ENCODE measurements at regions not wholly inside any gene's neighbourhood (a gene's known extent, or its start where the extent isn't known, plus 50 kb on each side); places are given as distances from the start of the nearest gene placed in this dataset.

DNA sequence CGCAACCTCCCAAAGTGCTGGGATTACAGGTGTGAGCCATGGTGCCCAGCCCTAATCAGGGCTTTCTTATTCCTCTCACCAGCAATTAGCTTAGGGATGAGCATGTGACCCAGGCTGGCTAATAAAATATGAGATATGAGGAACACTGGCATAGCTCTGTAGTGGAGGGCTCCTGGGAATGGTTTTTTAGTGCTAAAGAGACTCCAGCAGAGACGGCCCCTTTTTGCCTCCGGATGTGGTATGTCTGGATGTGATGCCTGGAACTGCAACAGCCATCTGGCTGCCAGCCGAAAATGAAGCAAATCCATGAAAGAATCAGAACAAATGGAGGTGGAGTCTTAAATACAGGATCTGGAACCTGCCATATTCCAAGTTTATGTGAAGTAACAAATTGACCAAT is 69.1 kb upstream of the MAGI1 start:
- intact Hi-C loops (cut with micrococcal nuclease), result no loop called here
- CTCF ChIA-PET (ENCODE audit: low intra/inter-chr PET ratio), result no interaction called here
- no peak overlapping the region for H3K4me3 ChIP-seq
- TF ChIP-seq HMBOX1 (IDR thresholded peaks at IDR 0.05), result no peak
- TF ChIP-seq ZNF311 (CRISPR knock-in tag; IDR thresholded peaks at IDR 0.05), result no peak
- TF ChIP-seq, protein P1, sequence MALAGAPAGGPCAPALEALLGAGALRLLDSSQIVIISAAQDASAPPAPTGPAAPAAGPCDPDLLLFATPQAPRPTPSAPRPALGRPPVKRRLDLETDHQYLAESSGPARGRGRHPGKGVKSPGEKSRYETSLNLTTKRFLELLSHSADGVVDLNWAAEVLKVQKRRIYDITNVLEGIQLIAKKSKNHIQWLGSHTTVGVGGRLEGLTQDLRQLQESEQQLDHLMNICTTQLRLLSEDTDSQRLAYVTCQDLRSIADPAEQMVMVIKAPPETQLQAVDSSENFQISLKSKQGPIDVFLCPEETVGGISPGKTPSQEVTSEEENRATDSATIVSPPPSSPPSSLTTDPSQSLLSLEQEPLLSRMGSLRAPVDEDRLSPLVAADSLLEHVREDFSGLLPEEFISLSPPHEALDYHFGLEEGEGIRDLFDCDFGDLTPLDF (CRISPR knock-in tag; IDR thresholded peaks at IDR 0.05), result no peak
- TF ChIP-seq, protein P2, sequence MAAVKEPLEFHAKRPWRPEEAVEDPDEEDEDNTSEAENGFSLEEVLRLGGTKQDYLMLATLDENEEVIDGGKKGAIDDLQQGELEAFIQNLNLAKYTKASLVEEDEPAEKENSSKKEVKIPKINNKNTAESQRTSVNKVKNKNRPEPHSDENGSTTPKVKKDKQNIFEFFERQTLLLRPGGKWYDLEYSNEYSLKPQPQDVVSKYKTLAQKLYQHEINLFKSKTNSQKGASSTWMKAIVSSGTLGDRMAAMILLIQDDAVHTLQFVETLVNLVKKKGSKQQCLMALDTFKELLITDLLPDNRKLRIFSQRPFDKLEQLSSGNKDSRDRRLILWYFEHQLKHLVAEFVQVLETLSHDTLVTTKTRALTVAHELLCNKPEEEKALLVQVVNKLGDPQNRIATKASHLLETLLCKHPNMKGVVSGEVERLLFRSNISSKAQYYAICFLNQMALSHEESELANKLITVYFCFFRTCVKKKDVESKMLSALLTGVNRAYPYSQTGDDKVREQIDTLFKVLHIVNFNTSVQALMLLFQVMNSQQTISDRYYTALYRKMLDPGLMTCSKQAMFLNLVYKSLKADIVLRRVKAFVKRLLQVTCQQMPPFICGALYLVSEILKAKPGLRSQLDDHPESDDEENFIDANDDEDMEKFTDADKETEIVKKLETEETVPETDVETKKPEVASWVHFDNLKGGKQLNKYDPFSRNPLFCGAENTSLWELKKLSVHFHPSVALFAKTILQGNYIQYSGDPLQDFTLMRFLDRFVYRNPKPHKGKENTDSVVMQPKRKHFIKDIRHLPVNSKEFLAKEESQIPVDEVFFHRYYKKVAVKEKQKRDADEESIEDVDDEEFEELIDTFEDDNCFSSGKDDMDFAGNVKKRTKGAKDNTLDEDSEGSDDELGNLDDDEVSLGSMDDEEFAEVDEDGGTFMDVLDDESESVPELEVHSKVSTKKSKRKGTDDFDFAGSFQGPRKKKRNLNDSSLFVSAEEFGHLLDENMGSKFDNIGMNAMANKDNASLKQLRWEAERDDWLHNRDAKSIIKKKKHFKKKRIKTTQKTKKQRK (IDR thresholded peaks at IDR 0.05; ENCODE audit: borderline replicate concordance, low read depth, low read length), result no peak
- TF ChIP-seq ZNF175 (CRISPR knock-in tag; IDR thresholded peaks at IDR 0.05; ENCODE audit: low read depth), result no peak
- TF ChIP-seq TAF15 (IDR thresholded peaks at IDR 0.05; ENCODE audit: low read depth, low read length), result no peak
- TF ChIP-seq HLTF (IDR thresholded peaks at IDR 0.05), result no peak
- TF ChIP-seq ZNF124 (CRISPR knock-in tag; IDR thresholded peaks at IDR 0.05), result no peak
- TF ChIP-seq C11orf30 (IDR thresholded peaks at IDR 0.05; ENCODE audit: low read depth), result no peak

More for the DNA sequence above, 69.1 kb upstream of the MAGI1 start:
- no peaks in the 10 kb centered on the region for H3K36me3 ChIP-seq (ENCODE audit: control insufficient read depth, insufficient read depth, low read length)
- no peaks in the 10 kb centered on the region for H3K9me1 ChIP-seq (ENCODE audit: control insufficient read depth, insufficient read depth, low read length)
- no peaks in the 10 kb centered on the region for H3K4me1 ChIP-seq (replicated peaks in 1 of 2; ENCODE audit: control insufficient read depth in 2 of 2, insufficient read depth in 2 of 2, low read length in 2 of 2)
- POLR2A ChIA-PET, result interaction anchor here (0.6 kb wide), 1 partner anchor 11 kb away, joined by 3 read pairs; no protein-coding TSS in a partner anchor
- no peaks in the 10 kb centered on the region for H3K79me2 ChIP-seq (ENCODE audit: control insufficient read depth, insufficient read depth, low read length)
- WGBS (ENCODE audit: insufficient coverage, low coverage, missing lambda C conversion rate), result 20% methylated on average over 4 of the region's 4 CpGs
- peaks cover 0 to 5% of the 10 kb centered on the region in 2 experiments; a peak in 2 of 5 replicates for H3K27me3 ChIP-seq (ENCODE audit: control insufficient read depth in 2 of 2, insufficient read depth in 2 of 2, low read length in 2 of 2)
- H3K4me2 ChIP-seq (ENCODE audit: insufficient read depth, low read length), result no peak overlapping the region
- no peaks in the 10 kb centered on the region for H3K9me3 ChIP-seq (replicated peaks; ENCODE audit: control insufficient read depth, insufficient read depth, low read depth, low read length)
- H2AFZ ChIP-seq (ENCODE audit: low read depth, low read length), result no peak overlapping the region
- no peak overlapping the region for H3K27ac ChIP-seq (ENCODE audit: extremely low read depth, low read depth, low read length)
- no peak overlapping the region for H3K9ac ChIP-seq (ENCODE audit: insufficient read depth in 1 of 2, low read depth in 2 of 2, low read length in 2 of 2)
- DNase-seq (ENCODE audit: extremely low read depth in 1 of 4, low spot score in 3 of 4) (no peak), ATAC-seq (no peak), FAIRE-seq (no peak)
- H4K20me1 ChIP-seq (replicated peaks; ENCODE audit: control insufficient read depth, insufficient read depth, low read length), result no peaks in the 10 kb centered on the region
- in situ Hi-C loops (cut with MboI), result no loop called here
- no TSS peak for BruUV-seq (replicated peaks)
